GM10266 (cell line): ENCODE measurements at regions not wholly inside any gene's neighbourhood (a gene's known extent, or its start where the extent isn't known, plus 50 kb on each side); places are given as distances from the start of the nearest gene placed in this dataset.

Experiments used
- DNase-seq: peaks from one replicate; pipeline ENCODE4 v3.0.0; 2012; ENCODE audit errors: extremely low spot score
- CTCF ChIP-seq: IDR thresholded peaks from 2 replicates; pipeline ENCODE4 v1.5.1; 2012; ENCODE audit warnings: mild to moderate bottlenecking, low read depth; ENCODE audit not compliant: control insufficient read depth, insufficient read depth; ENCODE audit errors: missing control alignments

- DNase-seq, result no peak
These were observed 1676.9 kb downstream of the PCDH9 start for GRCh38 chr13:65553096-65553727.

GRCh38 chr13:65551208-65551607, 1678.9 kb downstream of the PCDH9 start:
- no peak for TF ChIP-seq CTCF

More at GRCh38 chr13:65553096-65553727, 1676.9 kb downstream of the PCDH9 start:
- no peak for TF ChIP-seq CTCF

GRCh38 chr13:65540175-65540574, 1690.0 kb downstream of the PCDH9 start:
- no peak for DNase-seq
- TF ChIP-seq CTCF, result no peak

More at GRCh38 chr13:65551208-65551607, 1678.9 kb downstream of the PCDH9 start:
- DNase-seq, result no peak

- DNase-seq, result no peak
- no peak for TF ChIP-seq CTCF
These were observed 1694.8 kb downstream of the PCDH9 start for GRCh38 chr13:65535370-65535769.

- DNase-seq, result no peak
- TF ChIP-seq CTCF, result no peak
These were observed 1697.9 kb downstream of the PCDH9 start for GRCh38 chr13:65532231-65532630.

GRCh38 chr13:65530688-65531087, 1699.4 kb downstream of the PCDH9 start:
- no peak for TF ChIP-seq CTCF
- no peak for DNase-seq

- no peak for TF ChIP-seq CTCF
- no peak for DNase-seq
These were observed 1700.6 kb downstream of the PCDH9 start for GRCh38 chr13:65529541-65529940.
